IMR-90 (cell line): ENCODE measurements at regions not wholly inside any gene's neighbourhood (a gene's known extent, or its start where the extent isn't known, plus 50 kb on each side); places are given as distances from the start of the nearest gene placed in this dataset.

Experiments used
- ATAC-seq: fragments of 200-7000 bp; cut with Tn5 transposase; 2 replicates; pipeline ENCODE4 v1.9.1; 2020; ENCODE audit warnings: low read depth, mild to moderate bottlenecking, moderate library complexity
- BruUV-seq: library from RNA; stranded (reverse); fragments of 400-500 nt; replicated peaks from 2 replicates; lab custom pipeline; 2021; lab: Mats Ljungman, UMichigan
- CTCF ChIA-PET: fragments of 300-600 bp; formaldehyde crosslinking; extraction: SDS; loops from one replicate; lab custom pipeline; 2021; ENCODE audit warnings: antibody characterized with exemption; lab: Yijun Ruan, JAX
- POLR2A ChIA-PET: fragments of 300-600 bp; sonication (Branson Sonifier 250); formaldehyde crosslinking; loops from one replicate; lab custom pipeline; 2022; ENCODE audit warnings: antibody characterized with exemption; ENCODE audit not compliant: unreplicated experiment; lab: Charles Lee
- DNase-seq: peaks from one replicate; pipeline ENCODE4 v3.0.0; 2013
- H2AFZ ChIP-seq: replicated peaks from 2 replicates; pipeline ENCODE3; 2013; ENCODE audit warnings: low read length, mild to moderate bottlenecking; ENCODE audit not compliant: poor library complexity
- H2AK5ac ChIP-seq: 2 replicates; pipeline ENCODE4 v1.6.1; 2013; ENCODE audit warnings: low read depth, low read length, inconsistent platforms
- H2AK9ac ChIP-seq: replicated peaks from 2 replicates; pipeline ENCODE3; 2013; ENCODE audit warnings: mild to moderate bottlenecking, low read depth, low read length, moderate library complexity; ENCODE audit not compliant: poor library complexity
- H2BK120ac ChIP-seq: 2 replicates; pipeline ENCODE4 v1.6.1; 2013; ENCODE audit warnings: low read depth, low read length, inconsistent platforms
- H2BK15ac ChIP-seq: 3 replicates; pipeline ENCODE4 v1.6.1; 2013; ENCODE audit warnings: low read depth, low read length, inconsistent platforms
- H2BK20ac ChIP-seq: 2 replicates; pipeline ENCODE4 v1.6.1; 2013; ENCODE audit warnings: low read depth, mild to moderate bottlenecking, inconsistent platforms, low read length, moderate library complexity
- H2BK5ac ChIP-seq: 2 replicates; pipeline ENCODE4 v1.6.1; 2013; ENCODE audit warnings: mild to moderate bottlenecking, low read depth, low read length, inconsistent platforms; ENCODE audit not compliant: poor library complexity, severe bottlenecking
- H3K14ac ChIP-seq: replicated peaks from 2 replicates; pipeline ENCODE4 v1.6.1; 2013; ENCODE audit warnings: low read depth, low read length, inconsistent platforms
- H3K18ac ChIP-seq: 2 replicates; pipeline ENCODE4 v1.6.1; 2013; ENCODE audit warnings: low read depth, low read length, control low read depth
- H3K23ac ChIP-seq: 2 replicates; pipeline ENCODE4 v1.6.1; 2013; ENCODE audit warnings: low read depth, low read length, inconsistent platforms
- H3K27ac ChIP-seq: 2 replicates; pipeline ENCODE4 v1.5.1; 2013; ENCODE audit warnings: mild to moderate bottlenecking, control low read depth, low read length; ENCODE audit not compliant: insufficient read depth
- H3K27me3 ChIP-seq: 2 replicates; pipeline ENCODE4 v1.6.1; 2013; ENCODE audit warnings: low read length; ENCODE audit not compliant: control insufficient read depth, insufficient read depth
- H3K36me3 ChIP-seq: 2 replicates; pipeline ENCODE4 v1.6.1; 2013; ENCODE audit warnings: low read length, mixed read lengths; ENCODE audit not compliant: control insufficient read depth, insufficient read depth
- H3K4ac ChIP-seq: 2 replicates; pipeline ENCODE4 v1.6.1; 2013; ENCODE audit warnings: low read depth, low read length, inconsistent platforms
- H3K4me1 ChIP-seq: 2 replicates; pipeline ENCODE4 v1.6.1; 2013; ENCODE audit warnings: low read length, mixed read lengths; ENCODE audit not compliant: control insufficient read depth, insufficient read depth
- H3K4me2 ChIP-seq: 2 replicates; pipeline ENCODE4 v1.6.1; 2013; ENCODE audit warnings: low read depth, mild to moderate bottlenecking, control low read depth, low read length, moderate library complexity
- H3K4me3 ChIP-seq: 2 replicates; pipeline ENCODE4 v1.5.1; 2013; ENCODE audit warnings: low read depth, mild to moderate bottlenecking, control low read depth, low read length, moderate library complexity; ENCODE audit not compliant: insufficient read depth
- H3K56ac ChIP-seq: 2 replicates; pipeline ENCODE4 v1.6.1; 2013; ENCODE audit warnings: low read length, inconsistent platforms; ENCODE audit not compliant: insufficient read depth; ENCODE audit errors: extremely low read depth
- H3K79me1 ChIP-seq, 2 experiments: 2 replicates each; pipeline ENCODE4 v1.6.1; 2013; ENCODE audit warnings: low read length in 2 of 2, inconsistent platforms in 1 of 2, low read depth in 1 of 2
- H3K9ac ChIP-seq: 2 replicates; pipeline ENCODE4 v1.6.1; 2013; ENCODE audit warnings: low read depth, low read length, control low read depth
- H3K9me1 ChIP-seq: 2 replicates; pipeline ENCODE4 v1.6.1; 2013; ENCODE audit warnings: low read length, inconsistent platforms; ENCODE audit not compliant: insufficient read depth
- H3K9me3 ChIP-seq: 2 replicates; pipeline ENCODE4 v1.6.1; 2013; ENCODE audit warnings: low read length; ENCODE audit not compliant: control insufficient read depth, insufficient read depth
- H4K20me1 ChIP-seq: 2 replicates; pipeline ENCODE4 v1.6.1; 2013; ENCODE audit warnings: low read length, inconsistent platforms; ENCODE audit not compliant: insufficient read depth
- H4K5ac ChIP-seq: 2 replicates; pipeline ENCODE4 v1.6.1; 2013; ENCODE audit warnings: mild to moderate bottlenecking, low read depth, low read length, control low read depth
- H4K8ac ChIP-seq, 2 experiments: 2 replicates each; pipeline ENCODE4 v1.6.1; 2013; ENCODE audit warnings: low read depth in 2 of 2, low read length in 2 of 2, control low read depth in 1 of 2, inconsistent platforms in 1 of 2
- H4K91ac ChIP-seq: 2 replicates; pipeline ENCODE4 v1.6.1; 2013; ENCODE audit warnings: low read depth, low read length, inconsistent platforms; ENCODE audit not compliant: insufficient read depth
- MAZ ChIP-seq: IDR thresholded peaks from 2 replicates; pipeline ENCODE4 v1.6.1; 2012; ENCODE audit warnings: low read depth, mild to moderate bottlenecking, low read length, improper control_type of control experiment, moderate library complexity, borderline replicate concordance
- MXI1 ChIP-seq: IDR thresholded peaks from 2 replicates; pipeline ENCODE4 v1.6.1; 2012; ENCODE audit warnings: low read depth, mild to moderate bottlenecking, low read length, moderate library complexity, borderline replicate concordance
- RAD21 ChIP-seq: IDR thresholded peaks from 2 replicates; pipeline ENCODE4 v1.6.1; 2012; ENCODE audit warnings: low read length, improper control_type of control experiment
- RCOR1 ChIP-seq: IDR thresholded peaks from 2 replicates; pipeline ENCODE4 v1.6.1; 2012; ENCODE audit warnings: mild to moderate bottlenecking, low read length, improper control_type of control experiment; ENCODE audit not compliant: insufficient replicate concordance
- RFX5 ChIP-seq: IDR thresholded peaks from 2 replicates; pipeline ENCODE4 v1.8.0; 2012; ENCODE audit warnings: low read depth, mild to moderate bottlenecking, low read length, moderate library complexity
- SMC3 ChIP-seq: fragments of 150-350 bp; IDR thresholded peaks from 2 replicates; pipeline ENCODE4 v1.6.1; 2016; ENCODE audit warnings: low read depth, mild to moderate bottlenecking, antibody characterized with exemption, low read length, moderate library complexity
- USF2 ChIP-seq: fragments of 150-350 bp; IDR thresholded peaks from 2 replicates; pipeline ENCODE4 v1.6.1; 2017; ENCODE audit warnings: mild to moderate bottlenecking, antibody characterized with exemption, low read length, low read depth
- WGBS, 2 experiments: methylation state at CpG; one replicate each; pipeline versions ENCODE4 v1.1.5 to v1.1.7; 2013; ENCODE audit warnings: missing lambda C conversion rate in 2 of 2; ENCODE audit not compliant: insufficient read length in 1 of 2; ENCODE audit errors: extremely low coverage in 2 of 2; 5-methylcytosine and 5-hydroxymethylcytosine counted together
- dilution Hi-C: fragments of 300-500 bp; cut with HindIII; formaldehyde crosslinking; loops from one replicate; pipeline ENCODE4 v1.14.3; 2018; ENCODE audit warnings: low sequenced_read_pairs; ENCODE audit not compliant: unreplicated experiment
- in situ Hi-C: fragments of 300-500 bp; cut with MboI; formaldehyde crosslinking; loops from 3 replicates; pipeline ENCODE4 v1.14.3; 2019; ENCODE audit warnings: low sequenced_read_pairs, inconsistent platforms, mixed read lengths
- intact Hi-C: fragments of 100-400 bp; cut with micrococcal nuclease; formaldehyde crosslinking; loops from 2 replicates; pipeline ENCODE4 v1.10.0; 2022
- TF ChIP-seq, protein P1 (sequence below): conservative IDR thresholded peaks from 2 replicates; pipeline ENCODE4 v1.5.1; 2012; ENCODE audit warnings: mild to moderate bottlenecking, low read depth, low read length, improper control_type of control experiment

GRCh38 chr3:10672422-10672821 is 143.6 kb upstream of the SLC6A11 start:
- Histone ChIP-seq H3K56ac (no peak overlapping the region), H3K27ac (no peak overlapping the region), H3K4me3 (no peak overlapping the region), H4K20me1 (no peaks in the 10 kb centered on the region), H3K9me1 (no peaks in the 10 kb centered on the region), H3K9me3 (no peaks in the 10 kb centered on the region), H2AK5ac (no peak overlapping the region), H4K5ac (no peak overlapping the region), H2BK5ac (no peak overlapping the region), H3K36me3 (no peaks in the 10 kb centered on the region), H3K18ac (no peak overlapping the region), H3K4me1 (no peaks in the 10 kb centered on the region), H3K27me3 (no peaks in the 10 kb centered on the region; the same call in 1 of the 2 replicates), H3K79me1 (no peaks in the 10 kb centered on the region), H3K4ac (no peak overlapping the region), H4K91ac (no peak overlapping the region), H3K23ac (no peak overlapping the region), H3K14ac (no peak overlapping the region), H3K4me2 (no peak overlapping the region), H2BK120ac (no peak overlapping the region), H2AK9ac (no peak overlapping the region), H4K8ac (no peak overlapping the region), H2AFZ (no peak overlapping the region), H3K9ac (no peak overlapping the region), H2BK15ac (no peak overlapping the region), H2BK20ac (no peak overlapping the region)
- ChIA-PET POLR2A (no interaction called here), CTCF (interaction anchor here (0.6 kb wide), 1 partner anchor 11 kb away, joined by 3 read pairs; no protein-coding TSS in a partner anchor)
- dilution Hi-C loops (no loop called here), intact Hi-C loops (no loop called here), in situ Hi-C loops (no loop called here)
- no peak for TF ChIP-seq SMC3
- TF ChIP-seq, protein P1, sequence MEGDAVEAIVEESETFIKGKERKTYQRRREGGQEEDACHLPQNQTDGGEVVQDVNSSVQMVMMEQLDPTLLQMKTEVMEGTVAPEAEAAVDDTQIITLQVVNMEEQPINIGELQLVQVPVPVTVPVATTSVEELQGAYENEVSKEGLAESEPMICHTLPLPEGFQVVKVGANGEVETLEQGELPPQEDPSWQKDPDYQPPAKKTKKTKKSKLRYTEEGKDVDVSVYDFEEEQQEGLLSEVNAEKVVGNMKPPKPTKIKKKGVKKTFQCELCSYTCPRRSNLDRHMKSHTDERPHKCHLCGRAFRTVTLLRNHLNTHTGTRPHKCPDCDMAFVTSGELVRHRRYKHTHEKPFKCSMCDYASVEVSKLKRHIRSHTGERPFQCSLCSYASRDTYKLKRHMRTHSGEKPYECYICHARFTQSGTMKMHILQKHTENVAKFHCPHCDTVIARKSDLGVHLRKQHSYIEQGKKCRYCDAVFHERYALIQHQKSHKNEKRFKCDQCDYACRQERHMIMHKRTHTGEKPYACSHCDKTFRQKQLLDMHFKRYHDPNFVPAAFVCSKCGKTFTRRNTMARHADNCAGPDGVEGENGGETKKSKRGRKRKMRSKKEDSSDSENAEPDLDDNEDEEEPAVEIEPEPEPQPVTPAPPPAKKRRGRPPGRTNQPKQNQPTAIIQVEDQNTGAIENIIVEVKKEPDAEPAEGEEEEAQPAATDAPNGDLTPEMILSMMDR = no peak
- TF ChIP-seq MAZ = no peak
- no peak for TF ChIP-seq RAD21
- TF ChIP-seq MXI1 = no peak
- TF ChIP-seq RFX5 = no peak
- no peak for TF ChIP-seq RCOR1
- TF ChIP-seq USF2 = no peak
- DNase-seq (no peak), ATAC-seq (no peak)
- BruUV-seq = no TSS peak
- WGBS, 2 experiments = no CpG with 5 or more reads among the region's 5 CpGs
